IMR-90 (cell line): ENCODE measurements at regions not wholly inside any gene's neighbourhood (a gene's known extent, or its start where the extent isn't known, plus 50 kb on each side); places are given as distances from the start of the nearest gene placed in this dataset.
A peak's percentile ranks its signal among the peaks of the same experiment; 100 is the strongest.

ENCODE experiments used
- ATAC-seq: fragments of 200-7000 bp; cut with Tn5 transposase; 2 replicates; pipeline ENCODE4 v1.9.1; 2020; ENCODE audit warnings: low read depth, mild to moderate bottlenecking, moderate library complexity
- BruUV-seq: library from RNA; stranded (reverse); fragments of 400-500 nt; replicated peaks from 2 replicates; lab custom pipeline; 2021; lab: Mats Ljungman, UMichigan
- CTCF ChIA-PET: fragments of 300-600 bp; formaldehyde crosslinking; extraction: SDS; loops from one replicate; lab custom pipeline; 2021; ENCODE audit warnings: antibody characterized with exemption; lab: Yijun Ruan, JAX
- POLR2A ChIA-PET: fragments of 300-600 bp; sonication (Branson Sonifier 250); formaldehyde crosslinking; loops from one replicate; lab custom pipeline; 2022; ENCODE audit warnings: antibody characterized with exemption; ENCODE audit not compliant: unreplicated experiment; lab: Charles Lee
- DNase-seq: peaks from one replicate; pipeline ENCODE4 v3.0.0; 2013
- H2AFZ ChIP-seq: replicated peaks from 2 replicates; pipeline ENCODE3; 2013; ENCODE audit warnings: low read length, mild to moderate bottlenecking; ENCODE audit not compliant: poor library complexity
- H2AK5ac ChIP-seq: 2 replicates; pipeline ENCODE4 v1.6.1; 2013; ENCODE audit warnings: low read depth, low read length, inconsistent platforms
- H2AK9ac ChIP-seq: replicated peaks from 2 replicates; pipeline ENCODE3; 2013; ENCODE audit warnings: mild to moderate bottlenecking, low read depth, low read length, moderate library complexity; ENCODE audit not compliant: poor library complexity
- H2BK120ac ChIP-seq: 2 replicates; pipeline ENCODE4 v1.6.1; 2013; ENCODE audit warnings: low read depth, low read length, inconsistent platforms
- H2BK15ac ChIP-seq: 3 replicates; pipeline ENCODE4 v1.6.1; 2013; ENCODE audit warnings: low read depth, low read length, inconsistent platforms
- H2BK20ac ChIP-seq: 2 replicates; pipeline ENCODE4 v1.6.1; 2013; ENCODE audit warnings: low read depth, mild to moderate bottlenecking, inconsistent platforms, low read length, moderate library complexity
- H2BK5ac ChIP-seq: 2 replicates; pipeline ENCODE4 v1.6.1; 2013; ENCODE audit warnings: mild to moderate bottlenecking, low read depth, low read length, inconsistent platforms; ENCODE audit not compliant: poor library complexity, severe bottlenecking
- H3K14ac ChIP-seq: replicated peaks from 2 replicates; pipeline ENCODE4 v1.6.1; 2013; ENCODE audit warnings: low read depth, low read length, inconsistent platforms
- H3K18ac ChIP-seq: 2 replicates; pipeline ENCODE4 v1.6.1; 2013; ENCODE audit warnings: low read depth, low read length, control low read depth
- H3K23ac ChIP-seq: 2 replicates; pipeline ENCODE4 v1.6.1; 2013; ENCODE audit warnings: low read depth, low read length, inconsistent platforms
- H3K27ac ChIP-seq: 2 replicates; pipeline ENCODE4 v1.5.1; 2013; ENCODE audit warnings: mild to moderate bottlenecking, control low read depth, low read length; ENCODE audit not compliant: insufficient read depth
- H3K27me3 ChIP-seq: 2 replicates; pipeline ENCODE4 v1.6.1; 2013; ENCODE audit warnings: low read length; ENCODE audit not compliant: control insufficient read depth, insufficient read depth
- H3K36me3 ChIP-seq: 2 replicates; pipeline ENCODE4 v1.6.1; 2013; ENCODE audit warnings: low read length, mixed read lengths; ENCODE audit not compliant: control insufficient read depth, insufficient read depth
- H3K4ac ChIP-seq: 2 replicates; pipeline ENCODE4 v1.6.1; 2013; ENCODE audit warnings: low read depth, low read length, inconsistent platforms
- H3K4me1 ChIP-seq: 2 replicates; pipeline ENCODE4 v1.6.1; 2013; ENCODE audit warnings: low read length, mixed read lengths; ENCODE audit not compliant: control insufficient read depth, insufficient read depth
- H3K4me2 ChIP-seq: 2 replicates; pipeline ENCODE4 v1.6.1; 2013; ENCODE audit warnings: low read depth, mild to moderate bottlenecking, control low read depth, low read length, moderate library complexity
- H3K4me3 ChIP-seq: 2 replicates; pipeline ENCODE4 v1.5.1; 2013; ENCODE audit warnings: low read depth, mild to moderate bottlenecking, control low read depth, low read length, moderate library complexity; ENCODE audit not compliant: insufficient read depth
- H3K56ac ChIP-seq: 2 replicates; pipeline ENCODE4 v1.6.1; 2013; ENCODE audit warnings: low read length, inconsistent platforms; ENCODE audit not compliant: insufficient read depth; ENCODE audit errors: extremely low read depth
- H3K79me1 ChIP-seq, 2 experiments: 2 replicates each; pipeline ENCODE4 v1.6.1; 2013; ENCODE audit warnings: low read length in 2 of 2, inconsistent platforms in 1 of 2, low read depth in 1 of 2
- H3K9ac ChIP-seq: 2 replicates; pipeline ENCODE4 v1.6.1; 2013; ENCODE audit warnings: low read depth, low read length, control low read depth
- H3K9me1 ChIP-seq: 2 replicates; pipeline ENCODE4 v1.6.1; 2013; ENCODE audit warnings: low read length, inconsistent platforms; ENCODE audit not compliant: insufficient read depth
- H3K9me3 ChIP-seq: 2 replicates; pipeline ENCODE4 v1.6.1; 2013; ENCODE audit warnings: low read length; ENCODE audit not compliant: control insufficient read depth, insufficient read depth
- H4K20me1 ChIP-seq: 2 replicates; pipeline ENCODE4 v1.6.1; 2013; ENCODE audit warnings: low read length, inconsistent platforms; ENCODE audit not compliant: insufficient read depth
- H4K5ac ChIP-seq: 2 replicates; pipeline ENCODE4 v1.6.1; 2013; ENCODE audit warnings: mild to moderate bottlenecking, low read depth, low read length, control low read depth
- H4K8ac ChIP-seq, 2 experiments: 2 replicates each; pipeline ENCODE4 v1.6.1; 2013; ENCODE audit warnings: low read depth in 2 of 2, low read length in 2 of 2, control low read depth in 1 of 2, inconsistent platforms in 1 of 2
- H4K91ac ChIP-seq: 2 replicates; pipeline ENCODE4 v1.6.1; 2013; ENCODE audit warnings: low read depth, low read length, inconsistent platforms; ENCODE audit not compliant: insufficient read depth
- MXI1 ChIP-seq: IDR thresholded peaks from 2 replicates; pipeline ENCODE4 v1.6.1; 2012; ENCODE audit warnings: low read depth, mild to moderate bottlenecking, low read length, moderate library complexity, borderline replicate concordance
- POLR2A ChIP-seq: IDR thresholded peaks from 2 replicates; pipeline ENCODE4 v1.6.1; 2012; ENCODE audit warnings: mild to moderate bottlenecking, low read depth, low read length
- WGBS, 2 experiments: methylation state at CpG; one replicate each; pipeline versions ENCODE4 v1.1.5 to v1.1.7; 2013; ENCODE audit warnings: missing lambda C conversion rate in 2 of 2; ENCODE audit not compliant: insufficient read length in 1 of 2; ENCODE audit errors: extremely low coverage in 2 of 2; 5-methylcytosine and 5-hydroxymethylcytosine counted together
- dilution Hi-C: fragments of 300-500 bp; cut with HindIII; formaldehyde crosslinking; loops from one replicate; pipeline ENCODE4 v1.14.3; 2018; ENCODE audit warnings: low sequenced_read_pairs; ENCODE audit not compliant: unreplicated experiment
- in situ Hi-C: fragments of 300-500 bp; cut with MboI; formaldehyde crosslinking; loops from 3 replicates; pipeline ENCODE4 v1.14.3; 2019; ENCODE audit warnings: low sequenced_read_pairs, inconsistent platforms, mixed read lengths
- intact Hi-C: fragments of 100-400 bp; cut with micrococcal nuclease; formaldehyde crosslinking; loops from 2 replicates; pipeline ENCODE4 v1.10.0; 2022

- 0% methylated on average over 1 of the region's 11 CpGs; no CpG with 5 or more reads in 1 of the 2 experiments for WGBS, 2 experiments
- Histone ChIP-seq H3K18ac (peak overlapping the region; percentile 93), H3K27me3 (no peaks in the 10 kb centered on the region), H3K79me1 (peaks cover 17 to 60% of the 10 kb centered on the region in 2 experiments), H2AFZ (peak overlapping the region; percentile 1), H3K36me3 (peaks cover 2% of the 10 kb centered on the region; the same call in 1 of the 2 replicates), H3K4ac (peak overlapping the region; percentile 71), H3K9ac (peak overlapping the region; percentile 82), H3K23ac (peak overlapping the region; percentile 96), H2AK9ac (peak overlapping the region; percentile 47), H2AK5ac (peak overlapping the region; percentile 98), H3K9me1 (peaks cover 16% of the 10 kb centered on the region), H2BK120ac (peak overlapping the region; percentile 93), H2BK20ac (peak overlapping the region; percentile 90), H3K4me2 (peak overlapping the region; percentile 86), H3K14ac (peak overlapping the region; percentile 92), H3K56ac (peak overlapping the region; percentile 86), H3K27ac (peak overlapping the region; percentile 97), H4K20me1 (no peaks in the 10 kb centered on the region; the same call in 1 of the 2 replicates), H4K91ac (peak overlapping the region; percentile 91), H2BK15ac (peak overlapping the region; percentile 93), H3K4me3 (peak overlapping the region; percentile 23; the same call in 1 of the 2 replicates), H2BK5ac (peak overlapping the region; percentile 100), H4K5ac (peak overlapping the region; percentile 91), H3K4me1 (peaks cover 46% of the 10 kb centered on the region), H3K9me3 (no peaks in the 10 kb centered on the region), H4K8ac (peak overlapping the region; percentile 88 to 94)
- no peak for TF ChIP-seq MXI1
- peak; percentile 15; the same call in 1 of the 2 replicates for TF ChIP-seq POLR2A
- ATAC-seq (no peak), DNase-seq (peak; percentile 53)
- in situ Hi-C loops (no loop called here), intact Hi-C loops (no loop called here), dilution Hi-C loops (no loop called here)
- BruUV-seq: no TSS peak
- CTCF ChIA-PET: no interaction called here
- POLR2A ChIA-PET: interaction anchor here (0.6 to 1.4 kb wide), 3 partner anchors 8 to 546 kb away, joined by 3 to 4 read pairs (median 3); no protein-coding TSS in a partner anchor
Observed at GRCh38 chr7:130918129-130919052, 184.4 kb upstream of the KLF14 start.
